GM21825 (cell line): ENCODE measurements at regions not wholly inside any gene's neighbourhood (a gene's known extent, or its start where the extent isn't known, plus 50 kb on each side); places are given as distances from the start of the nearest gene placed in this dataset.
"Not testable (repeated sequence)": the region's sequence is repeated elsewhere in the genome, so short reads cannot be mapped to it uniquely, and the experiment has no call there.

ENCODE experiments used
- ATAC-seq: cut with Tn5 transposase; IDR thresholded peaks from one replicate; pipeline ENCODE4 v1.9.1; 2021; ENCODE audit warnings: mild to moderate bottlenecking, moderate library complexity; ENCODE audit not compliant: unreplicated experiment

DNA sequence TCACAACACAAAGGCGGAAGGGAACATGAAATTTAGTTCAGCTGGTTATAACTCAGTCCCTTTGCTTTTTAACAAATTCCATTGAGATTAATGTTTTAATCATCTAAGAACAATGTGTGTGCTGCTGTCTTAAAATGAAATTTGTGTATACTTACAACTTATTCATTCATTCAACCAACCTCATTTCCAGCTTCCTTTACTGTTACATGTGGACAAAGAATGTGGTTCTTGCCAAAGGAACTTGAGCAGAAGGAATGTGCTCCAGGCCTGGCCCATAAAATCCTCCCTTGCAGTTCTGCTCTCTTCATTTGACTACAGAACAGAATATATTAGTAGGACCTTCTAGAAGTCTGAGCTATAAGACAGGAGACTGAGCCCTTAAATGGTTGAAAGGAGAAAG is 176.8 kb upstream of the GLRA2 start:
- ATAC-seq = no peak

DNA sequence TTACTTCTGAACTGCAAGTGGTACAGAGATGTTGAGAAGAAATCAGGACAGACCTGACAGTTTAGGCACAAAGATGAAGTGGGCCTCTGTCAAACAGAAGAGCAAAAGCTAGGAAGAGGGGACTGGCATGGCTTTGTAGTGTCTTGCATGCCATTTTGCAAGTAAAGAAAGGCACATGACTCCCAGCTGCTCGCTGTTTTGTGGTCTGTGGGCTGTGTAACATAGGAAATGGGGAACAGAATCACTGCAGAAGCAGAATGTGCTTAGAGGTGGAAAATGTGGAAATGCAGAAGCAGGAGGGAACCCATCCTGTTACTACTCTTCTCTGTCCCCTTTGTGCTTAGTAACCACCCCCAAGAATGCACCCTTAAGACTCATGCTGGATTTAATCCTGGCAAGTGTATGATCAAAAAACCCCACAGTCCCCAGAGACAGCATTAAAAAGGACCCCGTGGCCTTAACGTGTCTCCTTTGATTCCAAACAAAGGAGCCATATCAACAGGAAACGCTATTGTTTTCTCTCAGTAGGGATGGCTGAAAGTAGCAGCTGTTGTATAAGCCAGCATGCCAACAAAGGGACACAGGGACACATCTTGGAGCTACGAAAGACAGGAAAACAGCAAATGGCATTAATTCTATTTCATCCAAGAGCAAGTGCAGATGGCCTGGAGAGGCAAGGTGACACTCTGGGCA is 177.6 kb upstream of the GLRA2 start:
- ATAC-seq = no peak

DNA sequence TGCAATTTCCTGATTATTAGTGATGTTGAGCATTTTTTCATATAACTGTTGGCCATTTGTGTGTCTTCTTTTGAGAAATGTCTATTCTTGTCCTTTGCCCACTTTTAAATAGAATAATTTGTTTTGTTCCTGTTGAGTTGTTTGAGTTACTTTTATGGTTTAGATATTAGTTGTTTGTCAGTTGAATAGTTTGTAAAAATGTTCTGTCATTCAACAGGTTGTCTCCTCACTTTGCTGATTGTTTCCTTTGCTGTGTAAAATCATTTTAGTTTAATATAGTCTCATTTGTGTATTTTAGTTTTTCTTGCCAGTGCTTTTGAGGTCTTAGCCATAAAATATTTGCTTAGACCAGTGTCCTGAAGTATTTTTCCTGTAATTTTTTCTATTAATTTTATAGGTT is 181.8 kb upstream of the GLRA2 start:
- no peak for ATAC-seq

DNA sequence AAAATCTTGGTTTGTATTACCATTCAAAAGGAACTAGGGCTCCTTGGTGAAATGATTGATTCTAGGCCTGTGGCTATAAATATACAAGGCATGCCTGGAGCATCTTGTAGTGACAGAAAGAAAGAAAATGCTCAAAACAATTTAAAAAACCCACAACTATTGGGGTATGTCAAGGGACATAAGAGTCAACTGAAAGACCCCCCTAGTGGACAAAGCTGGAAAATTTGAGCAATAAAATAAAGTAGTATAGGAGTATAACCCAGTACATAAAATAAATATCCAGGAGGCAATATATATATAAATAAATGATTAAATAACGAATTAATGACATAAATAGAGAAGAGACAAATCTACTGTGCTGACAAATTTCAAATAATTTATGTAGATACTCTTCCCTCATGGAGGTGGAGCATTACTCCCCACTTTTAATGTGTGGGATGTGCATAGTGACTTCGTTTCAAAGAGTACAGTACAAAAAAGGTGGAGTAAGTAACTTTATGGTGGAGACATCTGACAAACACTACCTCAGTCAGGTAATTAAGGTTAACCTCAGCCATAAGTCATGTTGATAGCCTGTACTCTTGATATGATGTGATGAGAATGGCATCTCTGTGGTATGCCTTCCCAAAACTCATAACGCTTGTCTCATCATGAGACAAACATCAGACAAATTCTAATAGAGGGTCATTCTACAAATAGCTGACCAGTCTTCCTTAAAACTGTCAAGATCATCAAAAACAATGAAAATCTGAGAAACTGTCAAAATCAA is 185.0 kb upstream of the GLRA2 start:
- no peak for ATAC-seq

DNA sequence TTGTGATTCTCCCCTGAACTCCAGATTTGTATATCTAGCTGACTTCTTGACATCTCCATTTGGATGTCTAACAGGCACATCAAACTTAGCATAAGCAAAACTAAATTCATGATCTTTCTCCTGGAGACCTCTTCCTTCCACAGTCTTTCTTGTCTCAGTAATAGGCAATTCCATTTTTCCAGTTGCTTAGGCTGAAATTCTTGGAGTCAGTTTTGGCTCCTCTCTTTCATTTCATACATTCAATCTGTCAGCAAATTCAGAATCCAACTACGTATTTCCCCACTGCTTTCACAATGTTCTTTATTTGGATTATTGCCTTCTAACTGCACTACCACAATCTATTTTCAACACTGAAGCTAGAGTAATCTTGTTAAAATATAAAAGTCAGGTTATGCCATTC is 219.9 kb upstream of the GLRA2 start:
- ATAC-seq = no peak

DNA sequence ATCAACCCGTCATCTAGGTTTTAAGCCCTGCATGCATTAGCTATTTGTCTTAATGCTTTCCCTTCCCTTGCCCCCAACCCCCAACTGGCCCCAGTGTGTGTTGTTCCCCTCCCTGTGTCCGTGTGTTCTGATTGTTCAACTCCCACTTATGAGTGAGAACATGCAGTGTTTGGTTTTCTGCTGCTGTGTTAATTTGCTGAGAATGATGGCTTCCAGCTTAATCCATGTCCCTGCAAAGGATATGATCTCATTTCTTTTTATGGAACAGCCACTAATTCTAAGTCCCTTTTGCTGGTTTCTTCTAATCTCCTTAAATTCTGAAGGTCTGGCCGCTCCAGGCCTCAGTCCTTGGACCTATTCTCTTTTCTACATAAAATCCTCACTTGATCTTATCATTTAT is 220.4 kb upstream of the GLRA2 start:
- not testable (repeated sequence) for ATAC-seq

DNA sequence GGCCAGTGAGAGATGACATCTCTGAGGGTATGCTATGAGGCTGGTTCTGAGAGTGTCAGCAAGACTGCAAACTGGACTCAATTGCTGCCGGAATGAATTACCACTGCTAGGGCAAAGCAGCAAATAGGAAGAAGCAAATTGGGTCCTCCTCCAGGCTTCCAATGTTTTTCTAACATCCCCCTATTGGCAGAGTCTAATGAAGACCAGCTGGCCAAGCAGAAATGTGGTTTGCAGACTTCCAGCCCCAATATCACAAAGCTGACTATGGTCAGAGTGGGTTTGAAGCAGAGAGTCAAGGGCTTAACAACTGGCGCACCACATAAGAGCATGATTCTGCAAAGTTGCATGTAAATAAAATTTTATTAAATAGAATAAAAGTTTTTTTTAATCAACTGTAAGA is 225.4 kb upstream of the GLRA2 start:
- no peak for ATAC-seq

DNA sequence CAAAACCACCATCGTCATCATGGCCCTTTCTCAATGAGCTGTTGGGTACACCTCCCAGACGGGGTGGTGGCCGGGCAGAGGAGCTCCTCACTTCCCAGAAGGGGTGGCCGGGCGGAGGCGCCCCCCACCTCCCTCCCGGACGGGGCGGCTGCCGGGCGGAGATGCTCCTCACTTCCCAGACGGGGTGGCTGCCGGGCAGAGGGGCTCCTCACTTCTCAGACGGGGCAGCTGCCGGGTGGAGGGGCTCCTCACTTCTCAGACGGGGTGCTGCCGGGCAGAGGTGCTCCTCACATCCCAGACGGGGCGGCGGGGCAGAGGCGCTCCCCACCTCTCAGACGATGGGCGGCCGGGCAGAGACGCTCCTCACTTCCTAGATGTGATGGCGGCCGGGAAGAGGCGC is 226.8 kb upstream of the GLRA2 start:
- not testable (repeated sequence) for ATAC-seq

DNA sequence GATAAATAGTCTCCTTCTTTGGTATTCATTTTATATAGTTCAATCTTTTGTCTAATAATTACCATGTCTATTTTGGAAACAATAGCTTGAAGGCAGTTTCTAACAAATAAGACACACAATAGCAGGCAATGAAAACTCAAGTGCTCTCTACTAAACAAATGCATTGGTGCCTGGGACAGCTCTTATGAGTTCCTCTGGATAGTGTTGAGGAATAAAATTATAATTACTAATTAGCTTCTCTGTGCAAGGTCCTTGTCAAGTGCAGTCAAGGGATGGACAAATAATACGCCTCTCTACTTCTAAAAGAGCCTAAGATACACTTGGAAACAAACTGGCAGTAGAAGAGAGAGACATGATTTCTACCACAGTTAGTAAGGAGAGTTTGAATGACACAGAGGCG is 229.0 kb upstream of the GLRA2 start:
- no peak for ATAC-seq

DNA sequence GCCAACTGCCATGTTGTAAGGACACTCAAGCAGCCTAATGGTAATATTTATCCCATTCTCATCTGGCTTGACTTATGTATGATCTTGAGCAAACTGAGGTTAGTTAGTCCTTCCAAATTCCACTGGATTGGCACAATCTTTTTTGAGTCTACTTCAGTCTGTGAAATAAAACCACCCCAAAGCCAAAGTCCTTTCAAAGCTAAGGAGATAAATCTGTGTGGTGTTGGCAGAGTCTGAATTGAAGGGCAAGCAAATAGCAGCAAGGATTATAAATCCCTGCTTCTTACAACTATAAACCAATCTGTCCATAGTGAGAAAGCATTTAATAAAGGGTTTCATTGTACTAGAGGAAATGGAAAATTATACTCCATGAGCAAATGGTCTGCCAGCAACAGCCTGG is 233.9 kb upstream of the GLRA2 start:
- ATAC-seq = no peak

DNA sequence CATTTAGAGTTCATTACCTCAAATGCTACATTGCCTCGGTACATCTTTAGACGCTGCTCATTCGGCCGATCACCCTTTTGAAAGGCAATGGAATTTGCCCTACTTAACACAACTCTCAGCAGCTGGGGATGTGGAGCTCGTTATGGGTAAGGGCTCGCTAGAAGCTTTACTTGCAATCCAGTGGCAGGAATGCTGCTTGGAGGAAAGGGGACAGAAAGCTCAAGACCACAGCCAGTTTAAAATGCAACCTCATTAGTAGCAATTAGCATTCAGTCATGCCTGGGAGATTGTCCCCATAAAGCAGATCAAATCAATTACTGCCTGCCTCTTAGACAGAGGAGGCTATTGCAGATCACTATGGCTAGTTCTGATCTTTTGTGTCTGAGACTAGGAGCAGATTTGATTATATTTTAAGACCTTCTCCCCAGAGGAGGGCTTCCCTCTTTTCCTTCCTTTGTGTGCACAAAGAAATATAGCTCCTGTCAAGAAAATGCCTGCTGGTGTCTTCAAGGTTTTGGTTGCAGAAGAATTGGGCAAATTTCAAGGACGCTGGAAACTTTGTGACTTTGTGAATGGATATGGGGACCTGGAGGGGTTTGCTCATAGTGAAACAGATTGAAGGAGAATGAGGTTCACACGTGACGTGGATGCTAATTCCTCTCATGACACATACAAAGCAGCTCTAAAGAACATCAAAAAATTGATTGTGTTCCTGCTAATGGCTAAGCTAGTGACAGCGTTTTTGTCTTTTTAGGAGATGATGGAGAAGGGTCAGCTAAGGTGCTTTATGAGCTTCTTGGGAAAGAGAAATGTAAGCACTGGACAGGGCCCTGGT is 237.5 kb upstream of the GLRA2 start:
- ATAC-seq = no peak

DNA sequence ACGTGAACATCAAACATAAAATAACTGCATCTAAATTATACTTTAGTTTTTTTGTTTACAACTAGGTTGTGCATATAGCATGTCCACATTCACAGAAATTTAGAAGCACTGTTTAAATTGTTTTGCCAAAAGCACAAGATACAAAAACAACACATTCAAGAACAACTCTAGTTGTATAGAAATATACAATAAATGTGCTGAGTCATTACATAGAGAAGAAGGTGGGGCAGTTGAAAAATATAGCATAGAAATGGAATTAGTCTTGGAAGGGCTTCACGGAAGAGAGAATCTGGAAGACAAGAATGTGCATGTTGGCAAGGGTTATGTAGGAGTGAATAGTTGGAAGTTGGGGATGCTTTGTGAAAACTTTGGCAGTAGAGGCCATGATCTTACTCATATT is 239.0 kb upstream of the GLRA2 start:
- ATAC-seq = no peak

DNA sequence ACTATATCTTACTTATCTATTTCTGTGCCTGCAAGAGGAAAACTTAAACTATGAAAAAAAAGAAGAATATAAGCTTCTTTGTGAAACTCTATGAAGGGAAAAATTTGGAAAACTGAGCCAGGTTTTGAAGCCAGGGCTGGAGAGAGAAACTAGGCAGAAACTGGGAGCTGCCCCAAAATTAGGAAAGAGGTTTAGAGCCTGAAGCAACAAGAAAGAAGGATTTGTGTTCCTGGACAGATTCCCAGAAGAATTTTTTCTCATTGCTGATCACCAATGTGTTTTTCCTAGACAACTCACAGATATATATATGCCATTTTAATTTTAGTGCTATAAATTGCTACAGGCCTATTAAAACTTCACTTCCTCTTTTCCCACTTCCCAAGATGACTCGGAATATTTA is 245.0 kb upstream of the GEMIN8 start:
- no peak for ATAC-seq

DNA sequence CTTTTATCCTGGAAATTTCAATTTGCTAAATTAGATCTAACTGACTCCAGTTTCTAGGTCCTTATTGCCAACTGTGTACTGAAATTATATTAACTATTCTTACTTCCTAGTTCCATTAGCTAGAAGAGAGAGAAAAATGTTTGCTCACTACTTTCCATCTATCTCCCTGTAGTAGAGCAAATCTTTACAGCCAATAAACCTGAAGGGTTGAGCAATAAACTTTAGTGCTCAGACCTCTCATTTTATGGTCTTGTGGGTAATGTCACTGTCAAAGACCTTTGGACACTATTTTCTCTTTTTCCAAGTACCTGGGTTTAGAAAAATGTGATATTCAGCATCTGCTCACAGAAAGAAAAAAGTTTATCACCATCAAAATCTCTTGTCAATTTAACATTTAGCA is 237.5 kb upstream of the GEMIN8 start:
- no peak for ATAC-seq

DNA sequence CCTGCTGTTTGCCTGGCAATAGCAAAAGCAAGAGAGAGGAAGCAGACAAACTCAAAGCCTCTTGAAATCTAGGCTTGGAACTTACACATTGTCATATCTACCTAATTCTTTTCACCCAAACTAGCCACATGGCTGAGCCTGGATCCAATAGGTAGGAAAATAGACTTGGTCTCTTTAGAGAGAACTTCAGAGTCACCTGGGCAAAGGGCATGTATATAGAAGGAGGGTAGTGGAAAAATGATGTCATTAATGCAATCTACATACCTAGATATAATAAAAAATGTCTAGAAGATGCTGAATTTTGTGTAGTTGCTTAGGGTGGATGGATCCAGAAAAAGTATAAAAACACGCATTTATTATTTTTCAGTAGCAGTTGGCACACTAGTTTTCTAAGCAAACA is 237.0 kb upstream of the GEMIN8 start:
- no peak for ATAC-seq

DNA sequence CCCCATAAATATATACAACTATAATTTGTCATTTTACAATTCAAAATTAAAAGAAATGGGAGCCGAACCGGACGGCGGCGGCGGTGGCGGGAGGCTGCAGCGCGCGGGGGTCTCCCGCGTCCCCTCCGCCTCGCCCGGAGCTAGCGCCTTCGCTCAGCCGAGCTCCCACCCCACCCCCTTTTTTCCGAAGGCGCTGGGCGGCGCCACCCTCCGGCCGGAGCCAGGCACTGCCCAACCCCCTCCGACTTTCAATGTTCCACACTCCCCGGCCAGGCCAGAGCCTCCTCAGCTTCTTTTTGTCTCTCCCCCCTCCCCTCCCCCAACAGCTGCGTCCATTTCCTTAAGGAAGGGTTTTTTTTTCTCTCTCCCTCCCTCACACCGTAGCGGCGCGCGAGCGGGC is 214.1 kb upstream of the GEMIN8 start:
- ATAC-seq = no peak

DNA sequence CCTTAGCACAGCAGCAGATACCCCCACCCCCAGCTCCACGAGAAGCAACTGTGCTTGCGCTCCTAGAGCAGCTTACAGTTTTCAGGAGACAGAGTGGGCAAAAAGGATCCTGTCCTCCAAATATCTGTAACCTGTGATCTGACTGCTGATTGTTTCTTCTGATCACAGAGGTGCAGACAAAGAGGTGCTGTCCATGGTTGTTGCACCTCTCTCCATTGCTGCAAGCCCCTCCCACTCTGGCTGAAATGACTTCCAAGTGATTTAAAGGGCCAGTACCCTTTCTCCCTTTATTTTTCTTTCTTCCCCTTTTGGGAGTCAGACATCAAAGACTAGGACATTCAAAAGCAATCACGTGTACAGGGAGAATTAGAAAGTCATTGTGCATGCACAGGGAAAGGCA is 205.3 kb upstream of the GEMIN8 start:
- ATAC-seq = no peak

DNA sequence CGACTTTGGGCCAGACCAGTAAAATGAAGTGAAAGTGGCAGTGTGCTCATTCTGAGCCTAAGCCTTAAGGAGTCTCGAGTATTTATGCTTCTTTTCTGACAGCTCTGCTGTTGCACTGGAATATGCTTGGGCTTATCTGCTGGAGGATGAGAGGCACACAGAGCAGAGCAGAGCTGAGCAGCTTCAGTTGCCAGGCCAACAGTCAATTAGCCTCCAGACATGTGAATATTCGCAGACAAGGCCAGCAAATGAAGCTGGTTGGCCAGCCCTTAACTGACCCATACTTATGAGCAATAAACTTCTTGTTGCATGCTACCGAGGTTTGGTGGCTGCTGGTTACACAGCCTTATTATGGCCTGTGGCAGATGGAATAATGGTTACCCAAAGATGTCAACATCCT is 203.0 kb upstream of the GEMIN8 start:
- no peak for ATAC-seq

DNA sequence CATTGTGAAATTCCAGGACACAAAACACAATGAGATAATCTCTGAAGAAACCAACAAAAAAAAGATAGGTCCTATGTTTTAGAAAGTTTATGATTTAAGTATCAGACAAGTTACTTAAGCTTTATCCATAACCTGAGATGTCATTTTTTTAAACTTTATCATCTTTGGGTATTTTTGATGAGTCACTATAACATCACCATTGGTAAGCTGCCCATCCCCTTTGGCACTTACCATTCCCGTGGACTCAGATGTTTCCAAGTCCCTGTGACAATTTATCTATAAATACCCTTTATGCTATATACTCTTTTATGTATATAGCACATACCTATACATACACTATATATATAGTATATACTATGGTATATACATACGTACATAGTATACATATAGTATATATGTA is 198.9 kb upstream of the GEMIN8 start:
- ATAC-seq = no peak

DNA sequence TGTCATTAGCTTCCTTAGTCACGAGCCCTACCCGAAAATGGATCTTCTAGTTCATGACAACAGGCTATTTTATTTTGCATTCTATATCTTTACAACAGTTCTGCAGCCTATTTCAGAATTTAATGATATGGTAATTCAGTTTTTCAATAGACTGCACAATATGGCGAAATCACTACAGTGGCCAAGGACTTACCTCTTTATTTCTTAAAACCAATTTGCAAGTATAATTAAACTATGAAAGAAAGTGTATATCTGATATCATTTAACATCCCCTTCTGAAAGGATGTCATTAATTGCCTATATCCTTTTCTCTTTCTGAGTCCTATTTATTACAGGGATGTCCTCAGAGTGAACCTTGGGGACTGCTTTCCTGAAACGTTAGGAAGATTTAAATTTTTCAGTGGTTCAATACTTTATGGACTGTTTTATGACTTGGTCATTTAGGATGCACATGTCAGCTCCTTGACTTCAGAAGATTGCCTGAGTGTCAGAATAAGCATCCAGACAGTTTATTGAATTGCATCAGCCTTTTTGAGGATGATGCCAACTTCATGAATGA is 190.8 kb upstream of the GEMIN8 start:
- ATAC-seq = no peak

DNA sequence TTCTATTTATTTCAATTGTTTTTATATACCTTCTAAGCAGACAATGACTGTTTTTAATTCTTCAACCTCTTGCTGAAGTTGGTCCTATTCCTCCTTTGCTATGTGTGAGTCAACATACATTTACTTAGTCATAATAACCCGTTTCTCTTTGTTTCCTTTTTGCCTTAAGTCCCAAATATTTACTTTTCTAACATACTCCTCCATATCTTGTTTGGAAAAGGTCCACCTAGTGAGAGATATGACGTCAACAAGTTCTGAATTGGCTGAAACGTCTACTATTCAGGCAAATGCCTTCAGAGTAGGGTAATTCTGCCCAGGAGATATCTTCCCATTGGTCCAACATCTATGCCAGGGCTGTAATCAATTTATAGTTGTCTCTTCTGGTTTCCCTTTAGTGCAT is 179.3 kb upstream of the GEMIN8 start:
- no peak for ATAC-seq

DNA sequence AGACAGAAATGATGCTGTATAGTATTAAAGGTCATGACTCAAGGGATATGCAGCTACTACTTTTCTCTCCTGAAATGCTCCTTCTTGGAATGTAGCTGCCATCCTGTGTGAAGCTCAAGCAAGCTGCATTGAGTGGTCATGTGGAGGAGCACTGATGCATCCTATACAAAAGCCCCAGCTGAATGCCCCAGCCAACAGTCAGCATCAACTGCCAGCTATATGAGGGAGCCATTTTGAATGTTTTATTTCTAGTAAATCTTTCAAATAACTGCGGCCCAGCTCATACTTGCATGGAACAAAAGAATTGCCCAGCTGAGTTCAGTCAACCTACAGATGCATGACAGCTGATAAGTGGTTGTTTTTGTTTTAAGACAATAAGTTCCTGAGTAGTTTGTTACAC is 165.0 kb upstream of the GEMIN8 start:
- ATAC-seq = no peak
